Upper lobe of right lung (tissue), 1 donor: ENCODE measurements at regions not wholly inside any gene's neighbourhood (a gene's known extent, or its start where the extent isn't known, plus 50 kb on each side); places are given as distances from the start of the nearest gene placed in this dataset.

Experiments
- ATAC-seq: fragments of 200-7000 bp; cut with Tn5 transposase; one replicate; pipeline ENCODE4 v1.9.1; 2020; ENCODE audit warnings: mild to moderate bottlenecking, moderate library complexity
- DNase-seq: peaks from one replicate; pipeline ENCODE4 v3.0.0-alpha.2; 2020
- H3K27ac ChIP-seq: fragments of 200-600 bp; one replicate; pipeline ENCODE4 v1.8.0; 2022
- H3K27me3 ChIP-seq: fragments of 200-600 bp; one replicate; pipeline ENCODE4 v1.8.0; 2022; ENCODE audit warnings: mild to moderate bottlenecking
- H3K36me3 ChIP-seq: fragments of 200-600 bp; one replicate; pipeline ENCODE4 v1.8.0; 2022
- H3K4me1 ChIP-seq: fragments of 200-600 bp; one replicate; pipeline ENCODE4 v1.8.0; 2022
- H3K4me3 ChIP-seq: fragments of 200-600 bp; one replicate; pipeline ENCODE4 v1.8.0; 2022; ENCODE audit warnings: mild to moderate bottlenecking
- H3K9me3 ChIP-seq: fragments of 200-600 bp; one replicate; pipeline ENCODE4 v1.8.0; 2022
- CTCF ChIP-seq: fragments of 200-600 bp; IDR thresholded peaks from one replicate; pipeline ENCODE4 v1.8.0; 2022; ENCODE audit warnings: antibody characterized with exemption
- intact Hi-C: fragments of 100-400 bp; cut with DNase I; formaldehyde crosslinking; loops from one replicate; pipeline ENCODE4 v1.11.0; 2022
- donor health status: DM: no; HTN: yes; CAD: no; lungs with severe emphysema.

GRCh38 chr22:47238690-47239473 is 476.4 kb downstream of the TBC1D22A start:
- no peak for TF ChIP-seq CTCF
- DNase-seq (no peak), ATAC-seq (no peak)
- Histone ChIP-seq H3K36me3 (no peaks in the 10 kb centered on the region), H3K4me1 (no peaks in the 10 kb centered on the region), H3K9me3 (no peaks in the 10 kb centered on the region), H3K27me3 (no peaks in the 10 kb centered on the region), H3K4me3 (no peak overlapping the region), H3K27ac (no peak overlapping the region)
- intact Hi-C loops, result no loop called here

- DNase-seq (no peak), ATAC-seq (no peak)
- no peaks in the 10 kb centered on the region for H3K36me3 ChIP-seq
- H3K27ac ChIP-seq, result no peak overlapping the region
- H3K4me1 ChIP-seq, result no peaks in the 10 kb centered on the region
- no peak for TF ChIP-seq CTCF
- H3K4me3 ChIP-seq, result no peak overlapping the region
- peaks cover 5% of the 10 kb centered on the region for H3K9me3 ChIP-seq
- H3K27me3 ChIP-seq, result no peaks in the 10 kb centered on the region
- intact Hi-C loops, result no loop called here
These were observed 475.5 kb downstream of the TBC1D22A start for GRCh38 chr22:47237890-47238480.

GRCh38 chr22:47236718-47237117 is 474.3 kb downstream of the TBC1D22A start:
- no peak for DNase-seq
- Histone ChIP-seq H3K27me3 (no peaks in the 10 kb centered on the region), H3K4me1 (no peaks in the 10 kb centered on the region), H3K4me3 (no peak overlapping the region), H3K36me3 (no peaks in the 10 kb centered on the region), H3K27ac (no peak overlapping the region), H3K9me3 (peaks cover 5% of the 10 kb centered on the region)
- ATAC-seq, result no peak
- intact Hi-C loops, result no loop called here
- TF ChIP-seq CTCF, result no peak

- Histone ChIP-seq H3K36me3 (no peaks in the 10 kb centered on the region), H3K9me3 (peaks cover 5% of the 10 kb centered on the region), H3K27ac (no peak overlapping the region), H3K4me3 (no peak overlapping the region), H3K27me3 (no peaks in the 10 kb centered on the region), H3K4me1 (no peaks in the 10 kb centered on the region)
- no peak for DNase-seq
- ATAC-seq, result no peak
- no peak for TF ChIP-seq CTCF
- intact Hi-C loops, result no loop called here
These were observed 473.7 kb downstream of the TBC1D22A start for GRCh38 chr22:47236161-47236560.

GRCh38 chr22:47233316-47234243 is 471.1 kb downstream of the TBC1D22A start:
- intact Hi-C loops, result no loop called here
- no peak for TF ChIP-seq CTCF
- H3K27me3 ChIP-seq, result no peaks in the 10 kb centered on the region
- no peaks in the 10 kb centered on the region for H3K36me3 ChIP-seq
- peaks cover 5% of the 10 kb centered on the region for H3K9me3 ChIP-seq
- no peak overlapping the region for H3K4me3 ChIP-seq
- DNase-seq (no peak), ATAC-seq (no peak)
- H3K27ac ChIP-seq, result no peak overlapping the region
- H3K4me1 ChIP-seq, result no peaks in the 10 kb centered on the region
